Effector memory CD8-positive, alpha-beta T cell (primary cell): ENCODE measurements at regions not wholly inside any gene's neighbourhood (a gene's known extent, or its start where the extent isn't known, plus 50 kb on each side); places are given as distances from the start of the nearest gene placed in this dataset.

Source experiments
- ATAC-seq: fragments of 150-1000 bp; cut with Tn5 transposase; replicated peaks from 2 replicates; pipeline ENCODE4 v1.10.0; 2021; ENCODE audit warnings: mild to moderate bottlenecking, moderate library complexity
- DNase-seq, 3 experiments: peaks; one replicate each; pipeline ENCODE4 v3.0.0; 2021
- H3K27ac Mint-ChIP-seq, 2 donors: one replicate each; pipeline ENCODE4 v1.8.0; 2022; ENCODE audit warnings: mild to moderate bottlenecking in 2 of 2, mixed read lengths in 2 of 2, moderate library complexity in 2 of 2
- H3K27me3 Mint-ChIP-seq, 2 donors: one replicate each; pipeline ENCODE4 v1.8.0; 2022; ENCODE audit warnings: mixed read lengths in 2 of 2
- H3K36me3 Mint-ChIP-seq: one replicate; pipeline ENCODE4 v1.8.0; 2022; ENCODE audit warnings: mild to moderate bottlenecking, moderate library complexity, mixed read lengths; ENCODE audit not compliant: insufficient read depth
- H3K4me1 Mint-ChIP-seq, 2 donors: one replicate each; pipeline ENCODE4 v1.8.0; 2022; ENCODE audit warnings: low read depth in 2 of 2, mixed read lengths in 2 of 2
- H3K4me3 Mint-ChIP-seq, 2 donors: one replicate each; pipeline ENCODE4 v1.8.0; 2022; ENCODE audit warnings: mild to moderate bottlenecking in 2 of 2, mixed read lengths in 2 of 2, moderate library complexity in 2 of 2
- H3K9me3 Mint-ChIP-seq, 2 donors: one replicate each; pipeline ENCODE4 v1.8.0; 2022; ENCODE audit warnings: mixed read lengths in 2 of 2

DNA sequence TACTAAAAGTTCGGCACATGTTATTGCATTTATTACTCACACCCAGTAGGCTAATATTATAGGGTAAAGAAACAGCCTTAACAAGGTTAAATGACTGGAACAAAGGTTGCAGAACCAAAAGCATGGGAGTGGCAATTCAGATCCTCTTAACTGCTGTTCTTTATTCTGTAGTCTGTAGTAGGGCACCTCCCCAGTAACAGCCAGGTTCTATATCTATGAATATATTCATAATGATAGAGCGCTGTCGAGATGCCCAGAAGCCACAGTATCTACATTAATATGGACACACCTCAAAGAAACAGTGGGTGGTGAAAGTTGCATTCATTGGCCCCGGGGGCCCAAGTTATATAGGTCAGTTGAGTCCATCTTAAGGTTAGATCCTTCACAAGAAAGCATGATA lies 340.9 kb upstream of the THRB start:
- Mint-ChIP-seq H3K4me1 (no peaks in the 10 kb centered on the region), H3K36me3 (no peaks in the 10 kb centered on the region), H3K9me3 (peaks cover 6 to 9% of the 10 kb centered on the region in 2 donors), H3K27ac (no peak overlapping the region), H3K27me3 (peaks cover 0 to under 1% of the 10 kb centered on the region in 2 donors), H3K4me3 (no peak overlapping the region)
- DNase-seq (no peak), ATAC-seq (no peak)

GRCh38 chr3:24837601-24838000 lies 343.0 kb upstream of the THRB start:
- H3K9me3 Mint-ChIP-seq, result peaks cover 5 to 9% of the 10 kb centered on the region in 2 donors
- H3K36me3 Mint-ChIP-seq, result no peaks in the 10 kb centered on the region
- no peak overlapping the region for H3K27ac Mint-ChIP-seq
- DNase-seq (no peak), ATAC-seq (no peak)
- H3K4me3 Mint-ChIP-seq, result no peak overlapping the region
- no peaks in the 10 kb centered on the region for H3K27me3 Mint-ChIP-seq
- H3K4me1 Mint-ChIP-seq, result no peaks in the 10 kb centered on the region

GRCh38 chr3:24838533-24838932 lies 343.9 kb upstream of the THRB start:
- Mint-ChIP-seq H3K27ac (no peak overlapping the region), H3K4me3 (no peak overlapping the region), H3K27me3 (no peaks in the 10 kb centered on the region), H3K4me1 (no peaks in the 10 kb centered on the region), H3K9me3 (peaks cover under 1 to 1% of the 10 kb centered on the region in 2 donors), H3K36me3 (no peaks in the 10 kb centered on the region)
- DNase-seq (no peak), ATAC-seq (no peak)

DNA sequence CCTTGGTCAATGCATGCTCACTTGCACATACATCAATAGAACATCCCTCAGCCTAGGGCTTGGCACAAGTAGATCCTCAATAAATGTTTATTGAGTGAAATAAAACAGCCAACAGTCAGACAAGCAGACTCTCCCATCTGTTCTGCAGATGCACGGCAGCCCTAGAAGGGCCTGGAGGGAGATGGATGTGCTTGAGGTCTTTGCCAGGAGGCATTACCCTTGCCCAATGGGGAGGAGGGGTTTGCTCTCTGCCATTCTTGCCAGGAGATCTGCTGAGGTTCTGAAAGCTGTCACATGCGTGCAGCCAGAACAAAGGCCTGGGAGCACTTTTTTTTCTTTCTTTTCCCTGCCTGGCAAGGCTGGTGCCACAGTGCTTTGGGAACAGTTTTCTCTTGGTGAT lies 349.3 kb upstream of the THRB start:
- no peak overlapping the region for H3K27ac Mint-ChIP-seq
- ATAC-seq, result no peak
- no peaks in the 10 kb centered on the region for H3K36me3 Mint-ChIP-seq
- peaks cover 2 to 11% of the 10 kb centered on the region in 2 donors for H3K9me3 Mint-ChIP-seq
- H3K4me3 Mint-ChIP-seq, result no peak overlapping the region
- H3K27me3 Mint-ChIP-seq, result no peaks in the 10 kb centered on the region
- DNase-seq, result no peak
- no peaks in the 10 kb centered on the region for H3K4me1 Mint-ChIP-seq

DNA sequence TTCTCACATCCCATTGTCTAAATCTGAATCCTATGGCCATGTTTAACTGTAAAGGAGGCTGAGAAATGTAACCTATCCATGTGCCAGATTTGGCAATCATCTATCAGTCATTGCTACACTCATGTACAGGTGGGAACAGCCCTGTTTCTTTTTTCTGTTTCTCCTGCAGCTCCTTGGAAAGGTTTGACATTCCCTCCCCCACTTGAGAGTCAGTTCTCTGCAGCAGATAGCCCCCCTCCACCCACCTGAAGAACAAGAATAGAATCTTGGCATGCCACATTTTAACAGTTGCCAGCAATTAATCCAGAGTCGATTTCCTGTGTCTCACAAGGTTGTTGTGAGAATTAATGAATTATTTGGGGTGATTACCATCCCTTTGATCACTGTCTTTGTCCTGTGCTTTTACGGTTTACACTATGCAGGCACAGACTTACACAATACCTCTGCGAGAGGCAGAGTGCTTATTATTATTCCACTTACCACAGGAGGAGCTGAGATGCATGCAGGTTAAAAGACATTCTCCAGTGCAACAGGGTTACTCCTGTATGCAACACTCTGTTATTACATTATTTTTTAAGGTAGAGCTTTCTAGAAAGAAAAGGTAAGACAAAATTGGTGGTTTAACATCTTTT lies 351.0 kb upstream of the THRB start:
- H3K36me3 Mint-ChIP-seq, result no peaks in the 10 kb centered on the region
- H3K27ac Mint-ChIP-seq, result no peak overlapping the region
- DNase-seq, result no peak
- no peaks in the 10 kb centered on the region for H3K4me1 Mint-ChIP-seq
- no peak for ATAC-seq
- no peak overlapping the region for H3K4me3 Mint-ChIP-seq
- no peaks in the 10 kb centered on the region for H3K27me3 Mint-ChIP-seq
- H3K9me3 Mint-ChIP-seq, result peaks cover 7 to 11% of the 10 kb centered on the region in 2 donors

DNA sequence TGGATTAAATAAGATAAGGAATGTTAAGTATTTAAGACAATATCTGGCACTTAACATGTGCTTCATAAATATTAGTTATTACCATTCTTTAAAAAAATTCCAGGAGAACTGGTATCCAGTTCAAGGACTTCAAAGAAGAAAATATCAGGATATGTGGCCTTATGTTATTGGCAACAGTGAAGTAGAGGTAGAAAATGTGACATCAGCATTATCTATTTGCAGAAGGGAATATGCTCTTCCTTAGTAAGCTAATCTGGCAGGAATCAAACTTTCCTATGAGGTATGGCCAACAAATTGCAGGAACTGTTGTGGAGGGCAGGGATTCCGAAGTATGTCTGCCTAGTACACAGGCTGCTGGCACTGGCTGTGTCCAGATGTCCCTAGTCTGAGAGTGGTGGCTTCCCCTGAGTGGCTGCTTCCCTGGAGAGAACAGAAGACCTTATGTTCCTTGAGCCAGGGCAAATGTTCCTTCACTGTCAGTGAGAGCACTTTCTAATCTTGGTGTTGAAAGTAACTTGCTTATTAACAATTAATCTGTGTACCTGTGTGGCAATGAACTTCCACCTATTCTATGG lies 351.7 kb upstream of the THRB start:
- Mint-ChIP-seq H3K9me3 (peaks cover 10 to 11% of the 10 kb centered on the region in 2 donors), H3K4me1 (no peaks in the 10 kb centered on the region), H3K36me3 (no peaks in the 10 kb centered on the region), H3K27me3 (no peaks in the 10 kb centered on the region), H3K4me3 (no peak overlapping the region), H3K27ac (no peak overlapping the region)
- DNase-seq (no peak), ATAC-seq (no peak)

GRCh38 chr3:24850245-24850644 lies 355.6 kb upstream of the THRB start:
- no peak overlapping the region for H3K4me3 Mint-ChIP-seq
- H3K9me3 Mint-ChIP-seq, result peaks cover 10 to 14% of the 10 kb centered on the region in 2 donors
- ATAC-seq (no peak), DNase-seq (no peak)
- H3K4me1 Mint-ChIP-seq, result no peaks in the 10 kb centered on the region
- no peaks in the 10 kb centered on the region for H3K27me3 Mint-ChIP-seq
- no peaks in the 10 kb centered on the region for H3K36me3 Mint-ChIP-seq
- no peak overlapping the region for H3K27ac Mint-ChIP-seq

GRCh38 chr3:24853685-24854490 lies 359.2 kb upstream of the THRB start:
- H3K27ac Mint-ChIP-seq, result no peak overlapping the region
- H3K36me3 Mint-ChIP-seq, result no peaks in the 10 kb centered on the region
- peaks cover 7 to 11% of the 10 kb centered on the region in 2 donors for H3K9me3 Mint-ChIP-seq
- no peak overlapping the region for H3K4me3 Mint-ChIP-seq
- DNase-seq (no peak), ATAC-seq (no peak)
- no peaks in the 10 kb centered on the region for H3K27me3 Mint-ChIP-seq
- H3K4me1 Mint-ChIP-seq, result no peaks in the 10 kb centered on the region

DNA sequence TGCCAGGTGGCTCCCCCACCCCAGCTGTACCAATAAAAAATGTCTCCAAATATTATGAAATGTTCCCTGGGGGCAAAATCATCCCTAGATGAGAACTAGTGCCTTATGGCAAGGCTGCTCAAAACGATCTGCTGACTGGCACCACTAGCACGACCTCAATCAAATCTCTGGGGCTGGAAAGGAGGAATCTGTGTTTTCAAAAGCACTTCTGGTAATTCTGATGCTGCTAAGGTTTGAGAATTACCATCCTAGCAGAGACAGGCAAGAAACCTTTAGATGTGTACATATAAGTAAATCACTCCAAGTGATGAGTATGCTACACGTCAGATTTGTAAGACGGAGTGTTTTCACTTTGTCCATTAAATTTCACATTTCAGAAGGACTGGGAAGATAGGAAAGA lies 360.1 kb upstream of the THRB start:
- H3K27me3 Mint-ChIP-seq, result no peaks in the 10 kb centered on the region
- no peak overlapping the region for H3K4me3 Mint-ChIP-seq
- peaks cover 7 to 9% of the 10 kb centered on the region in 2 donors for H3K9me3 Mint-ChIP-seq
- H3K36me3 Mint-ChIP-seq, result no peaks in the 10 kb centered on the region
- ATAC-seq, result no peak
- H3K4me1 Mint-ChIP-seq, result no peaks in the 10 kb centered on the region
- no peak for DNase-seq
- H3K27ac Mint-ChIP-seq, result no peak overlapping the region

GRCh38 chr3:24857945-24858344 lies 363.3 kb upstream of the THRB start:
- no peak for DNase-seq
- no peak overlapping the region for H3K27ac Mint-ChIP-seq
- peaks cover 5 to 7% of the 10 kb centered on the region in 2 donors for H3K9me3 Mint-ChIP-seq
- no peaks in the 10 kb centered on the region for H3K36me3 Mint-ChIP-seq
- no peak overlapping the region for H3K4me3 Mint-ChIP-seq
- H3K4me1 Mint-ChIP-seq, result no peaks in the 10 kb centered on the region
- no peak for ATAC-seq
- H3K27me3 Mint-ChIP-seq, result no peaks in the 10 kb centered on the region

GRCh38 chr3:24863215-24863614 lies 368.6 kb upstream of the THRB start:
- Mint-ChIP-seq H3K36me3 (no peaks in the 10 kb centered on the region), H3K27me3 (no peaks in the 10 kb centered on the region), H3K4me3 (no peak overlapping the region), H3K9me3 (peaks cover 9 to 18% of the 10 kb centered on the region in 2 donors), H3K27ac (no peak overlapping the region), H3K4me1 (no peaks in the 10 kb centered on the region)
- ATAC-seq (no peak), DNase-seq (no peak)

DNA sequence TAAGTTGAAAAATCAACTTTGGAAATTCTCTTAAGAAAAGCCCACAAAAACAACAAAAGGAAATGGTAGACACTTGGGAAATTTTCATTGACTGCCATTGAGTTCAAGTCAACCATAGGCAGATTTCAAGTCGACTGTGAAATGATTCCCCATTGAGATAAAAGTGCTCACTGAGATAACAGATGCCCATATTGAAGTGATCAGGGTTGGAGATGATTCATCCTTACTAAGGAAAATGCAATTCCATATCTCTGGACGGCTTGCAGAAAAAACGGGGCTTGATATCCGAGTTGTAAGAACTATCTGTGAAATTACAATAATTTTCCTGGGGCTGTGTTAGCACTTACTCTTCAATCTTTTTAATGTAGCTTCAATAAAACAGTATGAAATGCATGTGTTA lies 373.1 kb upstream of the THRB start:
- Mint-ChIP-seq H3K36me3 (no peaks in the 10 kb centered on the region), H3K27ac (no peak overlapping the region), H3K4me3 (no peak overlapping the region), H3K27me3 (no peaks in the 10 kb centered on the region), H3K4me1 (no peaks in the 10 kb centered on the region), H3K9me3 (peaks cover 18 to 35% of the 10 kb centered on the region in 2 donors)
- DNase-seq, result no peak
- ATAC-seq, result no peak

DNA sequence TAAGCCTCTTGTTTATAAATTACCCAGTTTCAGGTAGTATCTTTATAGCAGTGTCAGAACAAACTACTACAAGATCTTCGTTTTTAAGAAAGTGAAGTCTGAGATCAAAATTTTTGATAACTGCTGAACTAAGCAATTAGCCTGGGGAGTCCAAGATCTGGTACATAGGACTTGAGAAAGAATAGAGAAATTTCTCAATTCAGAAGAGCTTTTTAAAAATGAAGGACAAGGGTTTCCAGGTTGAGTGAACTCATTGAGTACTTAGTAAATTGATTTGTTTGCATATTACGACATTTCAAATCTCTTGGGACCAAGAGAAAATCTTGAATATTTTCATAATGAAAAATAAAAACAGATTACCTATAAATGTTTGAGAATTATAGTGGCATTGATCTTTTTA lies 386.6 kb upstream of the THRB start:
- no peak for DNase-seq
- Mint-ChIP-seq H3K4me3 (no peak overlapping the region), H3K27ac (no peak overlapping the region), H3K9me3 (peaks cover 9% of the 10 kb centered on the region in 2 donors), H3K36me3 (no peaks in the 10 kb centered on the region), H3K27me3 (no peaks in the 10 kb centered on the region), H3K4me1 (no peaks in the 10 kb centered on the region)
- ATAC-seq, result no peak

GRCh38 chr3:24886501-24886900 lies 391.9 kb upstream of the THRB start:
- Mint-ChIP-seq H3K27me3 (no peaks in the 10 kb centered on the region), H3K9me3 (peaks cover 6 to 9% of the 10 kb centered on the region in 2 donors), H3K4me1 (no peaks in the 10 kb centered on the region), H3K36me3 (no peaks in the 10 kb centered on the region), H3K4me3 (no peak overlapping the region), H3K27ac (no peak overlapping the region)
- no peak for DNase-seq
- ATAC-seq, result no peak
